ENCODE measurements at regions not wholly inside any gene's neighbourhood (a gene's known extent, or its start where the extent isn't known, plus 50 kb on each side); places are given as distances from the start of the nearest gene placed in this dataset.

DNA sequence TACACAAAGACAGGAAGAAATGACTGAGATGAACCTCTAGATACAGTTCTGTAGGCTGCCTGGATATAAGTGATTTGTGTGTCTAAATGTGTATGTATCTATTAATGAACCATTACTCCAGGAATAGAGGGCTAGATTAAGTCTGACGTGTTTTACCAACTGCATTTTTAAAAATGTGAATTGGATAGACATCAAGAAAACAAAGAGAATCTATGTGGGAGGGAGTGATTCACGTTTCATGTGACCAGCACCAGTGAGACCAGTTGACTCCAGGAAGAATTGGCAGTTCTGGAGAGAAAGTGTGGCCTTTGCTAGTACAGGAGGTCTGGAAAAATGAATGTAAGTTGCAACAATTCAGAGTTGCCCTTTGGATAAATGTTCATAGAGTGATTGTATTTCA is 53.4 kb upstream of the RGS21 start:
- no peak overlapping the region for H3K4me3 ChIP-seq (ENCODE audit: low read depth, low read length)
- peak; percentile 67 for DNase-seq (ENCODE audit: low read depth)
- TF ChIP-seq, protein P1, sequence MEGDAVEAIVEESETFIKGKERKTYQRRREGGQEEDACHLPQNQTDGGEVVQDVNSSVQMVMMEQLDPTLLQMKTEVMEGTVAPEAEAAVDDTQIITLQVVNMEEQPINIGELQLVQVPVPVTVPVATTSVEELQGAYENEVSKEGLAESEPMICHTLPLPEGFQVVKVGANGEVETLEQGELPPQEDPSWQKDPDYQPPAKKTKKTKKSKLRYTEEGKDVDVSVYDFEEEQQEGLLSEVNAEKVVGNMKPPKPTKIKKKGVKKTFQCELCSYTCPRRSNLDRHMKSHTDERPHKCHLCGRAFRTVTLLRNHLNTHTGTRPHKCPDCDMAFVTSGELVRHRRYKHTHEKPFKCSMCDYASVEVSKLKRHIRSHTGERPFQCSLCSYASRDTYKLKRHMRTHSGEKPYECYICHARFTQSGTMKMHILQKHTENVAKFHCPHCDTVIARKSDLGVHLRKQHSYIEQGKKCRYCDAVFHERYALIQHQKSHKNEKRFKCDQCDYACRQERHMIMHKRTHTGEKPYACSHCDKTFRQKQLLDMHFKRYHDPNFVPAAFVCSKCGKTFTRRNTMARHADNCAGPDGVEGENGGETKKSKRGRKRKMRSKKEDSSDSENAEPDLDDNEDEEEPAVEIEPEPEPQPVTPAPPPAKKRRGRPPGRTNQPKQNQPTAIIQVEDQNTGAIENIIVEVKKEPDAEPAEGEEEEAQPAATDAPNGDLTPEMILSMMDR (IDR thresholded peaks at IDR 0.05; ENCODE audit: insufficient read depth, low read depth, low read length) = no peak

DNA sequence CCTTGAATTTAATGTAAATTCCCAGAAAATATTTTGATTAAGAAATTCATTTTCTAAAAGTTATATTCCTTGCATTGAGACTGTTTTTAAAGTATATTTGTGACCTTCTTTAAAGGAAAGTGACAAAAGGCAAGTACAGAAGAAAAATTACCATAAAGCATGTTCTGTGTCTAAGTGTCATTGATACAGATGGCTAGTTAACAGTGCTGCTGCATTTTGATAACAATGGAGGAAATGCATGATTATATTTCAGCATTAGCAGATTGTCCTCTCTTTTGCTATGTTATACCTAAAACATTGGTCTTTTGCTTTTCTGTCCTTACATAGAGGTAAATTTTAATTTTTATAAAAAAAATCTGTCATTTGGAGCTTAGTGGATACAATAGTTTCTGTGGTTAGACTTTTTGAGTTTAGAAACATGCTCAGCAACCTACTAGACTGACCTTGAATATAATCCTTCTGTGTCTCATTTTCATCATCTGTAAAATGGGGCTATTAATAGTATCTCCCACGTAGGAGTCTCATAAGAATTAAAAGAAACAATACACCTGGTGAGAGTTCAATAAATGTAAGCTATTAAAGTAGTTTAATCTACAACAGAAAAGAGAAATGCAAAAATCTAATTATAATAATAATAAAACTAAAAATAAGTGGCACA is 51.1 kb upstream of the RGS21 start:
- no peak for DNase-seq (ENCODE audit: low read depth)
- TF ChIP-seq, protein P1 (IDR thresholded peaks at IDR 0.05; ENCODE audit: insufficient read depth, low read depth, low read length) = no peak
- no peak overlapping the region for H3K4me3 ChIP-seq (ENCODE audit: low read depth, low read length)

- no peak for DNase-seq (ENCODE audit: low read depth)
- H3K4me3 ChIP-seq (ENCODE audit: low read depth, low read length) = no peak overlapping the region
- TF ChIP-seq, protein P1 (IDR thresholded peaks at IDR 0.05; ENCODE audit: insufficient read depth, low read depth, low read length) = no peak
Measured at GRCh38 chr1:192266645-192267044, 50.1 kb upstream of the RGS21 start.

All from fibroblast of villous mesenchyme (primary cell).